HG03159 (cell line): ENCODE measurements at regions not wholly inside any gene's neighbourhood (a gene's known extent, or its start where the extent isn't known, plus 50 kb on each side); places are given as distances from the start of the nearest gene placed in this dataset.
"Not testable (repeated sequence)": the region's sequence is repeated elsewhere in the genome, so short reads cannot be mapped to it uniquely, and the experiment has no call there.

ENCODE experiments used
- ATAC-seq: cut with Tn5 transposase; IDR thresholded peaks from one replicate; pipeline ENCODE4 v1.9.1; 2021; ENCODE audit warnings: mild to moderate bottlenecking, moderate library complexity; ENCODE audit not compliant: unreplicated experiment

DNA sequence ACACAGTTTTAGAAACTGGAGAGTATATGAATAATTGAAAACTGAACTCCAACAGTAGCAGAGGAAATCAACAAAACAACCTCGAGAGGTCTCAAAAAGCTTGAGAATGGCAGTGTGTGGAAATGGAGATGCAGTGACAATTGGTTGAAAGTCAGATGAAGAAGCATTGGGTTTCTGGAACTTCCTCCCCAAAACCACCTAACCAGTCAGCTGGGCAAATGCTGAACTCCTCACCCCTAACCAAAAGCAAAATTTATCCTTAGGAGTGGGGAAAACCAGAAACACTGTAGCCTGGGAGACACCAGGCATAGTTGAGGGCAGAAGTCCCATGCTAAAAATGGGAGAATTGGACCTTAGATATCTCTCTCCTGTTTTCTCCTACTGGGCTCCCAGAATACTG lies 109.9 kb downstream of the TANC2 start:
- ATAC-seq: no peak

- ATAC-seq: no peak
These were observed 112.7 kb downstream of the TANC2 start for GRCh38 chr17:63078707-63079106.

DNA sequence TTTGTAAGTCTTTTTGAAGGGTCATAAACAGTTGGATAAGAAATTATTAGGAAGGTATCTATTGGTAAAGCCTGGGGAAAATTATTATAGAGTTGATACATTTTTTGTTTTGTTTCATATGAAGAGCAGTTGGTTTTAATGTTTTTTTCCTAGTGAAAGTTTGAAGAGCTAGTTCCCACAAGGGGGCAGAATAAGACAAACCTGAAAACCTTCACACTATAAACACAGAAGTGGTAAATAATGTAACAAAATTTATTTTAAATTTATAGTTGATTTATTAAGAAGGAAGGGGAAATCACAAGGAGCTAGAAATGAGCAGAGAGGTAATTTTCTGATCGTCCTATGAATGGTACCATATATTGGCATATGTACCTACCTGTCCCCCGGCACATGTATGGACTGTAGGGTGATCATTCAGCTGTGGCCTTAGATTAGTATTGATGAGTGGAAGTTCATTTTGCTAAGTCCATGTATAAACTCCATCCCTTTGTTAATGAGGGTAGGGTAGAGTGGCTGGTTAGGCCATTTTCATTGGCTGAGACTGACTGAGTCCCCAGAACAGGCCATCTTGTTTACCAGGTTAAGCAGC lies 116.3 kb downstream of the TANC2 start:
- no peak for ATAC-seq

DNA sequence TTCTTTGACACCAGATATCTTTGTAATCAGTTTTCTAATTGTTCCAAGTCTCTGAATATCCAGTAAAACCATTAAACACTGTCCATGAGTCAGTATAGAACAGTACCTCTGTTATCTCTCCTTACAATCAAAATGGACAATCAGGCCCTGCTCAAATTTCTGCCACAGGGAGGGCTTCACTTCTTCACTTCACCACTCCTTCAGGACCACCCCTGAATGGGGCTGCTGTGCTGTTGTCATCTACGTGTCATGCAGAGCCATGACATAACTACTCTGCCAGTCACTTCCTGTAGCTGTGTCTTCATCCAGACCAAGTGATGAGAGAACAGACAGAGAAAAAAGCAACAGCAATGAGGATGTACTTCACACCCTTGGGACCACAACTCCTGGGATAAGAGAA lies 116.9 kb downstream of the TANC2 start:
- no peak for ATAC-seq

DNA sequence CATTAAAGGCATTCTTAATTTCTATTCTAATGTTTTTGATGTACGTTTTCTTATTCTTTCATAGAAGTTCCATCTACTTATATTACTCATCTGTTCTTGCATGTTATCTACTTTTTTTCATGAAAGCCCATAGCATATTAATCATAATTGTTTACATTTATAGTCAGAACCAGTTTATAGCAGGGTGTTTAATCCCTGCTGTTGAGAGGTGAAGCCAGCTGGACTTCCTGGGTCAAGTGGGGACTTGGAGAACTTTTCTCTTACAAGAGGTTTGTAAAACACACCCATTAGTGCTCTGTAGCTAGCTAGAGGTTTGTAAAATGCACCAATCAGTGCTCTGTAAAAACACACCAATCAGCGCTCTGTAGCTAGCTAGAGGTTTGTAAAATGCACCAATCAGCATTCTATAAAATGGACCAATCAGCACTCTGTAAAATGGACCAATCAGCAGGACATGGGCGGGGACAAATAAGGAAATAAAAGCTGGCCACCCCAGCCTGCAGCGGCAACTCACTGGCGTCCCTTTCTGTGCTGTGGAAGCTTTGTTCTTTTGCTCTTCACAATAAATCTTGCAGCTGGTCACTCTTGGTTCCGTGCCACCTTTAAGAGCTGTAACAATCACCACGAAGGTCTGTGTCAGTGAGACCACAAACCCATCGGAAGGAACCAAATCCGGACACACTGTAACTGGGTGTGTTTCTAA lies 120.6 kb downstream of the TANC2 start:
- no peak for ATAC-seq

- ATAC-seq: not testable (repeated sequence)
These were observed 124.5 kb downstream of the TANC2 start for GRCh38 chr17:63090358-63091114.

- ATAC-seq: not testable (repeated sequence)
These were observed 125.9 kb downstream of the TANC2 start for GRCh38 chr17:63091909-63092308.

DNA sequence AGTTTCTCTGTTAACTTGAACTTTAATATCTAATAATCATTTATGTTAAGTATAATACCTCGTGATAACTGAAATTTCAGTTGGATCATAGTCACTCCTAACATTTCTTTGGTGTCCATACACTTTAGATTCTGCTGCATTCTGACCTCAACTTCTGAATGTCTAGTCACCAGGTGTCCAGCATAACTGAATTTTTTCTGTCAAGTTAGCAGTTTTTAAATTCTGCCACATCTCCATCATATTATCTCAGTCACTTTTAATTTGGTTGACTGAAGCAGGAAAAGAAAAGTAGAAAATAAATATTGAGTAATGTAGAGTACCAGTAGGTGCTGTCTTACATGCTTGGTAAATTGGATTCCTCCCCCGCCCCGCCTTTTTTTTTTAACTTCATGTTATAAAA lies 128.6 kb downstream of the TANC2 start:
- ATAC-seq: no peak

DNA sequence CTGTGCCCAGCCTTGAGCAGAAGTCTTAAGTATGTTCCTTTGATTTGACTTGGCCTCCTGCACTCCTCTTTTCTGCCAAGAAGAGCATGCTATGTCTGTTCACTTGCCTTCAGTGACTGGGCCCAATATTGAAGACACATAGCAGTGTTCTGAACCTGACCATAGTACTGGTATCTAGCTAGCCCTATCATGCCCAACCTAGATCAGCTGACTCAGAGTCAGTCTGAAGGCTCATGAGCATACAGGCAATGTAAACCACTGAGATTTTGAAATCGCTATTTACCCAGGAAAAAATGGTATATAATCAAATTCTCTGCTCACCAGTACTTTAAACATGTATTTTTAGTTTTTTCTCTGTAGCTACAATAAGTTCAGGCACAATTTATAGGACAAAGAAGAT lies 129.4 kb downstream of the TANC2 start:
- ATAC-seq: no peak

- ATAC-seq: no peak
These were observed 129.8 kb downstream of the TANC2 start for GRCh38 chr17:63095879-63096278.

GRCh38 chr17:63096426-63096825 lies 130.4 kb downstream of the TANC2 start:
- ATAC-seq: no peak

DNA sequence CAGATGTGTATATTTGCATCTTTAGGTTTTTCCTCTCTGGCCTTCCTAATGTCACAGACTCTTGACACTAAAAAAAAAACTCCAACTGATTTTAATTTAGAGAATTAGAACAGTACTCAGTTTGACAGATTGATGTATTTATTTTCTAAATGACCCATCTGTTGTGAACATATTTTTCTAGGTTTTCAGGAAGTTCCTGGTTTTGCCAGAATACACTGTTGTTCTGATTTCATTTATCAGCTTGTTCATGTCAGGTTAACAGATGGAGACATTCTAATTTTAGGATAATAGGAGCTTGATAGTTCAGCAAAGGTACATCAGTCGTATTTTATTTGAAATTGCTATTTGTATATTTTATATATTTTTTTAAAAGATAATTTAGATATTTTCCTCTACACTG lies 133.4 kb downstream of the TANC2 start:
- ATAC-seq: no peak

DNA sequence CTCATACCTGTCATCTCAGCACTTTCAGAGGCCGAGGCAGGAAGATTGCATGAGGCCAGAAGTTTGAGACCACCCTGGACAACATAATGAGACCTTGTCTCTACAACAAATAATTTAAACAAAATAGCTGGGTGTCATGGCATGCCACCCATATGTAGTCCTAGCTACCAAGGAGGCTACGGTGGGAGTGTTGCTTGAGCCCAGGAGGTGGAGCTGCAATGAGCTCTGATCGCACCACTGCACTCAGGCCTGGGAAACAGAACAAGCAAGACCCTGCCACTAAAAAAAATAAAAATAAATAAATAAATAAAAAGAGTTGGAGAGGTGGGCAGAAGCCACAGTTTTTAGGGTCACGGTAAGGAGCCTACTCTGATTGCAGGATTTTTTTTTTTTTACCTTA lies 136.0 kb downstream of the TANC2 start:
- ATAC-seq: no peak

GRCh38 chr17:63106050-63106449 lies 140.0 kb downstream of the TANC2 start:
- ATAC-seq: no peak

- ATAC-seq: no peak
These were observed 143.6 kb downstream of the TANC2 start for GRCh38 chr17:63109661-63110060.

- ATAC-seq: no peak
These were observed 147.1 kb downstream of the TANC2 start for GRCh38 chr17:63113167-63113566.

GRCh38 chr17:63116228-63116627 lies 150.2 kb downstream of the TANC2 start:
- ATAC-seq: no peak

- no peak for ATAC-seq
These were observed 151.2 kb downstream of the TANC2 start for GRCh38 chr17:63116967-63117830.

- no peak for ATAC-seq
These were observed 154.4 kb downstream of the TANC2 start for GRCh38 chr17:63120406-63120805.

- no peak for ATAC-seq
These were observed 158.5 kb downstream of the TANC2 start for GRCh38 chr17:63124536-63124935.

GRCh38 chr17:63124958-63125357 lies 158.9 kb downstream of the TANC2 start:
- no peak for ATAC-seq
